ENCODE measurements at regions not wholly inside any gene's neighbourhood (a gene's known extent, or its start where the extent isn't known, plus 50 kb on each side); places are given as distances from the start of the nearest gene placed in this dataset.

DNA sequence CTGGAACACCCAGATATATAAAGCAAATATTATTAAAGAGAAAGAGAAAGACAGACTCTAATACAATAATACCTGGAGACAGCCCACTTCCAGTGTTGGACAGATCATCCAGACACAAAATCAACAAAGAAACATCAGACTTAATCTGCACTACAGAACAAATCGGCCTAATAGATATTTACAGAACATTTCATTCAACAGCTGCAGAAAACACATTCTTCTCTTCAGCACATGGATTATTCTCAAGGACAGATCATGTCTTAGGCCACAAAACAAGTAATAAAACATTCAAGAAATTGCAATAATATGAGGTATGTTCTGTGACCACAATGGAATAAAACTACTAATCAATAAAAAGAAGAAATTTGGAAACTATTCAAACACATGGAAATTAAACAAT is 398.3 kb upstream of the DUSP10 start:
- TF ChIP-seq CTCF (conservative IDR thresholded peaks at IDR 0.05) (no peak), ZFX (IDR thresholded peaks at IDR 0.05) (no peak)
- no peak overlapping the region for H3K27ac ChIP-seq

GRCh38 chr1:222138095-222138494 is 396.2 kb upstream of the DUSP10 start:
- no peak overlapping the region for H3K27ac ChIP-seq
- TF ChIP-seq ZFX (IDR thresholded peaks at IDR 0.05) (no peak), CTCF (conservative IDR thresholded peaks at IDR 0.05) (no peak)

DNA sequence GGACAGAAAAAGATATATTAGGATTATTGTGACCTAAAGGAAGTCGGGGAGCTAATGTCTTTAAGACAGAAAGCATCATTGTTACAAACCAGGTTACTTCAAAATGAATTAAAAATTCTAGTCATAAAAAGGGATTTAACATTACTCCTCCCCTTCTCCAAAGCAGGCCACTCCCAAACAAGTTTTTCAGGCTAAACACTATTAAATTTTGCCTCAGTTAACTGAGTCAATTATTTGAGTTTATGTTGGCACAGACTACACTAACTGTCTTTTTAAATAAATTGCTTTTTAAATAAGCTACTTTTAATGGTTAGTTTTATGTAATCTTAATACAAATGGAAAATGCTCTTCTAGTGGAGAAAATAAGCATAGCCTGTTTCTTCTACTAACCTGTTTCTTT is 395.0 kb upstream of the DUSP10 start:
- TF ChIP-seq CTCF (conservative IDR thresholded peaks at IDR 0.05) (peak; percentile 6; the same call in 1 of the 2 replicates), ZFX (IDR thresholded peaks at IDR 0.05) (no peak)
- H3K27ac ChIP-seq, result no peak overlapping the region

DNA sequence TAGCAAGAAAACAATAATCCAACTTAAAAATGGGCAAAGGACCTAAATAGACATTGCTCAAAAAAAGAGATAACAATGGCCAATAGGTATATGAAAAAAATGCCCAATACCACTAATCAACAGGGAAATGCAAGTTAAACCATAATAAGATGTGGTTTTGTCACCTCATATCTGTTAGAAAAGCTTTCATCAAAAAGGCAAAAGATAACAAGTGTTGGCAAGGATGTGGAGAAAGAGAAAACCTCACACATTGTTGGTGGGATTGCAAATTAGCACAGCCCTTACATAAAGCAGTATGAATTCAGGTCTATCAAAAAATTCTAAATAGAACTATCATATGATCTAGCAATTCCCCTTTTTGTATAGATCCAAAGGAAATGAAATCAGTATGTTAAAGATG is 387.2 kb upstream of the DUSP10 start:
- no peak for TF ChIP-seq ZFX (IDR thresholded peaks at IDR 0.05)
- TF ChIP-seq CTCF (conservative IDR thresholded peaks at IDR 0.05), result no peak
- no peak overlapping the region for H3K27ac ChIP-seq

- no peak for TF ChIP-seq ZFX (IDR thresholded peaks at IDR 0.05)
- no peak for TF ChIP-seq CTCF (conservative IDR thresholded peaks at IDR 0.05)
These were observed 385.8 kb upstream of the DUSP10 start for GRCh38 chr1:222127526-222128152.

GRCh38 chr1:222127096-222127495 is 385.2 kb upstream of the DUSP10 start:
- no peak overlapping the region for H3K27ac ChIP-seq
- TF ChIP-seq CTCF (conservative IDR thresholded peaks at IDR 0.05) (no peak), ZFX (IDR thresholded peaks at IDR 0.05) (no peak)

More at GRCh38 chr1:222127526-222128152, 385.8 kb upstream of the DUSP10 start:
- no peak overlapping the region for H3K27ac ChIP-seq

- TF ChIP-seq ZFX (IDR thresholded peaks at IDR 0.05) (no peak), CTCF (conservative IDR thresholded peaks at IDR 0.05) (no peak)
- H3K27ac ChIP-seq, result no peak overlapping the region
These were observed 384.2 kb upstream of the DUSP10 start for GRCh38 chr1:222126052-222126451.

Measured in C4-2B (cell line).